SK-N-SH (cell line): ENCODE measurements at regions not wholly inside any gene's neighbourhood (a gene's known extent, or its start where the extent isn't known, plus 50 kb on each side); places are given as distances from the start of the nearest gene placed in this dataset.

Source experiments
- CTCF ChIA-PET: fragments of 300-600, 350-600 bp; formaldehyde crosslinking; extraction: SDS; loops from one replicate; lab custom pipeline; 2021; lab: Yijun Ruan, JAX
- POLR2A ChIA-PET: fragments of 350-600 bp; sonication (Branson Sonifier 250); formaldehyde crosslinking; extraction: SDS; loops from one replicate; lab custom pipeline; 2020; ENCODE audit warnings: antibody characterized with exemption, inconsistent platforms; lab: Yijun Ruan, JAX
- DNase-seq: peaks from one replicate; pipeline ENCODE4 v3.0.0; 2012
- H2AFZ ChIP-seq: fragments of 200-600 bp; sonication (generic); 2 replicates; pipeline ENCODE4 v1.8.1; 2016; ENCODE audit warnings: antibody characterized with exemption, mild to moderate bottlenecking, low read depth
- H3F3A ChIP-seq: fragments of 200-600 bp; sonication (generic); replicated peaks from 2 replicates; pipeline ENCODE3; 2016; ENCODE audit warnings: antibody characterized with exemption, mild to moderate bottlenecking; ENCODE audit not compliant: insufficient read depth
- H3K27ac ChIP-seq, 2 experiments: fragments of 200-500 bp in 1 of 2; fragments of 200-600 bp in 1 of 2; sonication (Bioruptor generic) in 1 of 2; sonication (generic), shearing (Covaris generic) in 1 of 2; 2 replicates each; pipeline versions ENCODE4 v1.5.1 to v1.6.1; 2014 to 2016; ENCODE audit warnings: low read depth in 2 of 2, inconsistent platforms in 1 of 2, low read length in 1 of 2, mild to moderate bottlenecking in 1 of 2, mixed read lengths in 1 of 2
- H3K27me3 ChIP-seq: fragments of 200-600 bp; sonication (generic), shearing (Covaris generic); 2 replicates; pipeline ENCODE4 v1.6.1; 2016; ENCODE audit warnings: mixed run types; ENCODE audit not compliant: insufficient read depth
- H3K36me3 ChIP-seq, 2 experiments: fragments of 200-500 bp in 1 of 2; fragments of 200-600 bp in 1 of 2; sonication (Bioruptor generic) in 1 of 2; sonication (generic) in 1 of 2; replicated peaks in 1 of 2; 2 replicates each; pipeline versions ENCODE3 to v1.5.1; 2014 to 2016; ENCODE audit warnings: low read length in 1 of 2, mild to moderate bottlenecking in 1 of 2; ENCODE audit not compliant: insufficient read depth in 2 of 2, control insufficient read depth in 1 of 2
- H3K4me1 ChIP-seq, 2 experiments: fragments of 200-500 bp in 1 of 2; fragments of 200-600 bp in 1 of 2; sonication (Bioruptor generic) in 1 of 2; sonication (generic), shearing (Covaris generic) in 1 of 2; 2 replicates each; pipeline versions ENCODE4 v1.5.1 to v1.6.1; 2014 to 2016; ENCODE audit warnings: low read depth in 1 of 2, low read length in 1 of 2, mixed run types in 1 of 2; ENCODE audit not compliant: insufficient read depth in 2 of 2, control insufficient read depth in 1 of 2
- H3K4me2 ChIP-seq: fragments of 200-600 bp; sonication (generic), shearing (Covaris generic); 2 replicates; pipeline ENCODE4 v1.6.1; 2017; ENCODE audit warnings: mixed run types
- H3K4me3 ChIP-seq, 2 experiments: fragments of 200-500 bp in 1 of 2; fragments of 200-600 bp in 1 of 2; sonication (Bioruptor generic) in 1 of 2; sonication (generic), shearing (Covaris generic) in 1 of 2; 2 replicates each; pipeline versions ENCODE4 v1.5.1 to v1.8.1; 2014 to 2016; ENCODE audit warnings: low read depth in 2 of 2, inconsistent platforms in 1 of 2, low read length in 1 of 2, mild to moderate bottlenecking in 1 of 2, mixed read lengths in 1 of 2, moderate library complexity in 1 of 2
- H3K79me2 ChIP-seq: fragments of 200-600 bp; sonication (generic); 2 replicates; pipeline ENCODE4 v1.8.1; 2017; ENCODE audit warnings: mild to moderate bottlenecking; ENCODE audit not compliant: insufficient read depth
- H3K9ac ChIP-seq: fragments of 200-600 bp; sonication (generic); 2 replicates; pipeline ENCODE4 v1.6.1; 2017; ENCODE audit warnings: mixed run types
- H3K9me2 ChIP-seq: fragments of 200-600 bp; sonication (generic); 2 replicates; pipeline ENCODE4 v1.6.1; 2017; ENCODE audit warnings: mixed run types
- H3K9me3 ChIP-seq: fragments of 200-600 bp; sonication (generic); 2 replicates; pipeline ENCODE4 v1.6.1; 2017; ENCODE audit warnings: mixed run types, mild to moderate bottlenecking, moderate library complexity
- H4K20me1 ChIP-seq: fragments of 200-600 bp; sonication (generic); 2 replicates; pipeline ENCODE4 v1.6.1; 2017; ENCODE audit warnings: mild to moderate bottlenecking, mixed run types; ENCODE audit not compliant: insufficient read depth
- ELF1 ChIP-seq: IDR thresholded peaks from 2 replicates; pipeline ENCODE4 v1.4.0; 2012
- EP300 ChIP-seq, 2 experiments: IDR thresholded peaks; 2 replicates each; pipeline versions ENCODE4 v1.4.0 to v1.6.1; 2012; ENCODE audit warnings: borderline replicate concordance in 1 of 2, low read depth in 1 of 2, low read length in 1 of 2
- EZH2phosphoT487 ChIP-seq: fragments of 200-600 bp; sonication (generic); IDR thresholded peaks from 2 replicates; pipeline ENCODE4 v1.6.1; 2017; ENCODE audit warnings: low read depth, mixed run types, mild to moderate bottlenecking, antibody characterized with exemption, moderate library complexity, borderline replicate concordance
- FOSL2 ChIP-seq: IDR thresholded peaks from 2 replicates; pipeline ENCODE4 v1.4.0; 2012; ENCODE audit warnings: low read depth, mild to moderate bottlenecking, moderate library complexity, borderline replicate concordance
- FOXJ3 ChIP-seq: sonication (generic); formaldehyde crosslinking; IDR thresholded peaks from 2 replicates; pipeline ENCODE4 v1.5.1; 2020; ENCODE audit warnings: mild to moderate bottlenecking, missing genetic modification reagents
- GABPA ChIP-seq: IDR thresholded peaks from 2 replicates; pipeline ENCODE4 v1.4.0; 2012; ENCODE audit warnings: low read depth, mild to moderate bottlenecking
- GATA2 ChIP-seq: sonication (generic); formaldehyde crosslinking; IDR thresholded peaks from 2 replicates; pipeline ENCODE4 v1.5.0; 2020; ENCODE audit warnings: mild to moderate bottlenecking, missing genetic modification reagents
- MEF2A ChIP-seq: IDR thresholded peaks from 2 replicates; pipeline ENCODE4 v1.4.0; 2012; ENCODE audit warnings: low read depth, borderline replicate concordance
- MXI1 ChIP-seq: IDR thresholded peaks from 2 replicates; pipeline ENCODE4 v1.6.1; 2012; ENCODE audit warnings: mild to moderate bottlenecking, low read depth, low read length, improper control_type of control experiment
- NFIC ChIP-seq: IDR thresholded peaks from 2 replicates; pipeline ENCODE4 v1.4.0; 2012; ENCODE audit warnings: borderline replicate concordance
- POLR2AphosphoS5 ChIP-seq: IDR thresholded peaks from 2 replicates; pipeline ENCODE4 v1.6.1; 2012; ENCODE audit warnings: low read depth, low read length
- RCOR1 ChIP-seq: fragments of 150-350 bp; IDR thresholded peaks from 2 replicates; pipeline ENCODE4 v1.6.1; 2017; ENCODE audit warnings: antibody characterized with exemption, low read length
- RFX5 ChIP-seq: IDR thresholded peaks from 2 replicates; pipeline ENCODE4 v1.6.1; 2012; ENCODE audit warnings: mild to moderate bottlenecking, improper control_type of control experiment, low read length
- SIN3A ChIP-seq: IDR thresholded peaks from 2 replicates; pipeline ENCODE4 v1.6.1; 2012; ENCODE audit warnings: low read depth, mild to moderate bottlenecking, low read length, moderate library complexity, borderline replicate concordance
- TAF1 ChIP-seq: IDR thresholded peaks from 2 replicates; pipeline ENCODE4 v1.6.1; 2012; ENCODE audit warnings: low read depth, mild to moderate bottlenecking, low read length, moderate library complexity, borderline replicate concordance
- TCF12 ChIP-seq: IDR thresholded peaks from 2 replicates; pipeline ENCODE4 v1.4.0; 2012
- TEAD4 ChIP-seq: IDR thresholded peaks from 2 replicates; pipeline ENCODE4 v1.4.0; 2012; ENCODE audit warnings: mild to moderate bottlenecking, borderline replicate concordance; ENCODE audit not compliant: insufficient read depth
- WGBS: methylation state at CpG from one replicate; pipeline ENCODE4 v1.1.6; 2017; ENCODE audit warnings: low lambda C conversion rate; 5-methylcytosine and 5-hydroxymethylcytosine counted together
- TF ChIP-seq, protein P1 (sequence below): IDR thresholded peaks from 2 replicates; pipeline ENCODE4 v1.4.0; 2012; ENCODE audit warnings: low read depth, borderline replicate concordance
- TF ChIP-seq, protein P2 (sequence below): fragments of 150-350 bp; IDR thresholded peaks from 2 replicates; pipeline ENCODE4 v1.6.1; 2016; ENCODE audit warnings: mild to moderate bottlenecking, low read depth, low read length
- TF ChIP-seq, protein P3 (sequence below): fragments of 200-600 bp; sonication (generic); IDR thresholded peaks from 2 replicates; pipeline ENCODE4 v1.6.1; 2017; ENCODE audit warnings: antibody characterized with exemption, mild to moderate bottlenecking, moderate library complexity
- TF ChIP-seq, protein P4 (sequence below): IDR thresholded peaks from 2 replicates; pipeline ENCODE4 v1.6.1; 2012; ENCODE audit warnings: mild to moderate bottlenecking, low read depth, low read length, moderate library complexity

DNA sequence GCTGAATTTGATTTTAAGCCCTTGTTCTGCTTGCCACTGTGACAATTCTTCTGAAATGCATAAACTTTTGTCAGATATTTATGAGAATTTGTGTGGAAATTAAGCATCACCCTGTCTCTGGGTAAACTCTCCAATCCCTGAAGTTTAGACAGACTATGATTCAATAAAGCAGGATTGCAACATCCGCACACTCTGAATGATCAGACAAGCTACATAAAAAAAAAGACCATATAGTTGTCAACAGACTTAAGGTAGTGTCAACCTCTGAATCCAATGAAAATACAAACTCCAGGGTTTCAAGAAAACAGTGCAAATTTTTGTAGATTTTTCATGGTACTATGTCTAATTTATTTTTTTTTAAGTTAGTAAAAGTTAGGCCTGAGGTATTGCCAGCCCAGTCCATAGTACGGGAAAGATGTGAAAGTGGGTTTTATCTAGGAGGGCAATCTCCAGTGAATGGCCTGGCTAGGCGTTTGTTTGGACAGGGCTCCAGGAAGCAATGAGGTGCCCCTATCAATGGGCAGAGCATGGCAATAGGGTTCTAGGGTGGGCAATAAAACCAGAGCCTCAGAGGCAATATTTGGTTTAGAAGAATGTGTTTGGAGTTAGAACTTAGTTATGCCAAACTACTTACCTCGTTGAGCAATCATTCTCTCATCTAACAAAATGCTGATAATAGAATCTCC is 762.6 kb upstream of the SEMA6A start:
- Histone ChIP-seq H3K4me1 (no peaks in the 10 kb centered on the region), H3K36me3 (no peaks in the 10 kb centered on the region), H3K9me3 (no peaks in the 10 kb centered on the region), H3K4me3 (no peak overlapping the region), H3K79me2 (no peaks in the 10 kb centered on the region), H3K9me2 (no peaks in the 10 kb centered on the region), H2AFZ (no peak overlapping the region), H3K27ac (no peak overlapping the region), H4K20me1 (no peaks in the 10 kb centered on the region), H3K9ac (no peak overlapping the region), H3K4me2 (no peak overlapping the region), H3K27me3 (no peaks in the 10 kb centered on the region), H3F3A (no peaks in the 10 kb centered on the region)
- CTCF ChIA-PET = interaction anchor here (0.6 to 0.8 kb wide), 2 partner anchors 655 to 761 kb away, joined by 3 read pairs; no protein-coding TSS in a partner anchor
- WGBS = 33% methylated on average over 4 of the region's 4 CpGs
- POLR2A ChIA-PET = no interaction called here
- no peak for TF ChIP-seq GABPA
- TF ChIP-seq SIN3A = no peak
- TF ChIP-seq RCOR1 = no peak
- TF ChIP-seq FOXJ3 (CRISPR knock-in tag) = no peak
- TF ChIP-seq GATA2 (CRISPR knock-in tag) = no peak
- DNase-seq = no peak

DNA sequence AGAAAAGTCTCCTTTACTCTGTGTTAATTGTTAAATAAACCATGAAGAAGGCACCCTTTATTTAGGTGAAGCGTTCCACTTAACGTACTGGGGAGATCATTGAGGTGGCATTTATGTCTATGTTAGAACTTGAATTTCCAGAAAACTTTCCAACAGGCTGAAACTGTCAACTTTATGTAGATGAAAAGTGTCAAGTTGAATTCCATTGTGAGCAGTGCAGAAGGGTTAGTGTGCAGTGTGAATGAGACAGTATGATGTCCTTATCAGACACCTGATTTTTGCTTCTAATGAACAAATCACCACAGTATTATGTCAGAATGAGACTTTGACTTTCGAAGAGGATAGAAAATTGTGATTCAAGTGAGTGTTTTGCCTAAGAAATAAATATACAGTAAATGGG is 761.6 kb upstream of the SEMA6A start:
- DNase-seq = no peak
- 38% methylated on average over 3 of the region's 3 CpGs for WGBS
- TF ChIP-seq NFIC = no peak
- no peak for TF ChIP-seq MXI1
- TF ChIP-seq, protein P1, sequence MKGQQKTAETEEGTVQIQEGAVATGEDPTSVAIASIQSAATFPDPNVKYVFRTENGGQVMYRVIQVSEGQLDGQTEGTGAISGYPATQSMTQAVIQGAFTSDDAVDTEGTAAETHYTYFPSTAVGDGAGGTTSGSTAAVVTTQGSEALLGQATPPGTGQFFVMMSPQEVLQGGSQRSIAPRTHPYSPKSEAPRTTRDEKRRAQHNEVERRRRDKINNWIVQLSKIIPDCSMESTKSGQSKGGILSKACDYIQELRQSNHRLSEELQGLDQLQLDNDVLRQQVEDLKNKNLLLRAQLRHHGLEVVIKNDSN = no peak
- TF ChIP-seq, protein P2, sequence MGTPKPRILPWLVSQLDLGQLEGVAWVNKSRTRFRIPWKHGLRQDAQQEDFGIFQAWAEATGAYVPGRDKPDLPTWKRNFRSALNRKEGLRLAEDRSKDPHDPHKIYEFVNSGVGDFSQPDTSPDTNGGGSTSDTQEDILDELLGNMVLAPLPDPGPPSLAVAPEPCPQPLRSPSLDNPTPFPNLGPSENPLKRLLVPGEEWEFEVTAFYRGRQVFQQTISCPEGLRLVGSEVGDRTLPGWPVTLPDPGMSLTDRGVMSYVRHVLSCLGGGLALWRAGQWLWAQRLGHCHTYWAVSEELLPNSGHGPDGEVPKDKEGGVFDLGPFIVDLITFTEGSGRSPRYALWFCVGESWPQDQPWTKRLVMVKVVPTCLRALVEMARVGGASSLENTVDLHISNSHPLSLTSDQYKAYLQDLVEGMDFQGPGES = no peak
- no peak for TF ChIP-seq EP300 (IDR thresholded peaks at IDR 0.05; ENCODE audit: borderline replicate concordance in 1 of 2, low read depth in 1 of 2, low read length in 1 of 2)
- no peak for TF ChIP-seq GATA2 (CRISPR knock-in tag)
- TF ChIP-seq TAF1 = no peak
- no peak for TF ChIP-seq FOSL2
- TF ChIP-seq, protein P3, sequence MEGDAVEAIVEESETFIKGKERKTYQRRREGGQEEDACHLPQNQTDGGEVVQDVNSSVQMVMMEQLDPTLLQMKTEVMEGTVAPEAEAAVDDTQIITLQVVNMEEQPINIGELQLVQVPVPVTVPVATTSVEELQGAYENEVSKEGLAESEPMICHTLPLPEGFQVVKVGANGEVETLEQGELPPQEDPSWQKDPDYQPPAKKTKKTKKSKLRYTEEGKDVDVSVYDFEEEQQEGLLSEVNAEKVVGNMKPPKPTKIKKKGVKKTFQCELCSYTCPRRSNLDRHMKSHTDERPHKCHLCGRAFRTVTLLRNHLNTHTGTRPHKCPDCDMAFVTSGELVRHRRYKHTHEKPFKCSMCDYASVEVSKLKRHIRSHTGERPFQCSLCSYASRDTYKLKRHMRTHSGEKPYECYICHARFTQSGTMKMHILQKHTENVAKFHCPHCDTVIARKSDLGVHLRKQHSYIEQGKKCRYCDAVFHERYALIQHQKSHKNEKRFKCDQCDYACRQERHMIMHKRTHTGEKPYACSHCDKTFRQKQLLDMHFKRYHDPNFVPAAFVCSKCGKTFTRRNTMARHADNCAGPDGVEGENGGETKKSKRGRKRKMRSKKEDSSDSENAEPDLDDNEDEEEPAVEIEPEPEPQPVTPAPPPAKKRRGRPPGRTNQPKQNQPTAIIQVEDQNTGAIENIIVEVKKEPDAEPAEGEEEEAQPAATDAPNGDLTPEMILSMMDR = no peak
- no peak for TF ChIP-seq RFX5
- no peak for TF ChIP-seq GABPA
- TF ChIP-seq TEAD4 = no peak
- TF ChIP-seq POLR2AphosphoS5 = no peak
- TF ChIP-seq EZH2phosphoT487 = no peak
- no peak for TF ChIP-seq MEF2A
- TF ChIP-seq, protein P4, sequence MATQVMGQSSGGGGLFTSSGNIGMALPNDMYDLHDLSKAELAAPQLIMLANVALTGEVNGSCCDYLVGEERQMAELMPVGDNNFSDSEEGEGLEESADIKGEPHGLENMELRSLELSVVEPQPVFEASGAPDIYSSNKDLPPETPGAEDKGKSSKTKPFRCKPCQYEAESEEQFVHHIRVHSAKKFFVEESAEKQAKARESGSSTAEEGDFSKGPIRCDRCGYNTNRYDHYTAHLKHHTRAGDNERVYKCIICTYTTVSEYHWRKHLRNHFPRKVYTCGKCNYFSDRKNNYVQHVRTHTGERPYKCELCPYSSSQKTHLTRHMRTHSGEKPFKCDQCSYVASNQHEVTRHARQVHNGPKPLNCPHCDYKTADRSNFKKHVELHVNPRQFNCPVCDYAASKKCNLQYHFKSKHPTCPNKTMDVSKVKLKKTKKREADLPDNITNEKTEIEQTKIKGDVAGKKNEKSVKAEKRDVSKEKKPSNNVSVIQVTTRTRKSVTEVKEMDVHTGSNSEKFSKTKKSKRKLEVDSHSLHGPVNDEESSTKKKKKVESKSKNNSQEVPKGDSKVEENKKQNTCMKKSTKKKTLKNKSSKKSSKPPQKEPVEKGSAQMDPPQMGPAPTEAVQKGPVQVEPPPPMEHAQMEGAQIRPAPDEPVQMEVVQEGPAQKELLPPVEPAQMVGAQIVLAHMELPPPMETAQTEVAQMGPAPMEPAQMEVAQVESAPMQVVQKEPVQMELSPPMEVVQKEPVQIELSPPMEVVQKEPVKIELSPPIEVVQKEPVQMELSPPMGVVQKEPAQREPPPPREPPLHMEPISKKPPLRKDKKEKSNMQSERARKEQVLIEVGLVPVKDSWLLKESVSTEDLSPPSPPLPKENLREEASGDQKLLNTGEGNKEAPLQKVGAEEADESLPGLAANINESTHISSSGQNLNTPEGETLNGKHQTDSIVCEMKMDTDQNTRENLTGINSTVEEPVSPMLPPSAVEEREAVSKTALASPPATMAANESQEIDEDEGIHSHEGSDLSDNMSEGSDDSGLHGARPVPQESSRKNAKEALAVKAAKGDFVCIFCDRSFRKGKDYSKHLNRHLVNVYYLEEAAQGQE = no peak
- TF ChIP-seq SIN3A = no peak
- no peak for TF ChIP-seq TCF12
- TF ChIP-seq ELF1 = no peak

More for the DNA sequence above, 761.6 kb upstream of the SEMA6A start:
- Histone ChIP-seq H2AFZ (no peak overlapping the region), H3K36me3 (no peaks in the 10 kb centered on the region), H3K9me3 (no peaks in the 10 kb centered on the region), H3K9me2 (no peaks in the 10 kb centered on the region), H3K4me2 (no peak overlapping the region), H4K20me1 (no peaks in the 10 kb centered on the region), H3K4me1 (no peaks in the 10 kb centered on the region), H3F3A (no peaks in the 10 kb centered on the region), H3K27ac (no peak overlapping the region), H3K9ac (no peak overlapping the region), H3K4me3 (no peak overlapping the region), H3K27me3 (no peaks in the 10 kb centered on the region), H3K79me2 (no peaks in the 10 kb centered on the region)
- POLR2A ChIA-PET = no interaction called here
- CTCF ChIA-PET = no interaction called here
